Spleen (tissue), 11 donors: ENCODE measurements at regions not wholly inside any gene's neighbourhood (a gene's known extent, or its start where the extent isn't known, plus 50 kb on each side); places are given as distances from the start of the nearest gene placed in this dataset.

Experiments
- DNase-seq: peaks from one replicate; pipeline ENCODE4 v3.0.0-alpha.2; 2020
- H3K27ac ChIP-seq, 8 donors: fragments of 200-600 bp; sonication (generic) in 7 of 8; 1 replicate in 4 of 8; 2 replicates in 4 of 8; pipeline versions ENCODE4 v1.5.0 to v1.8.0; 2016 to 2021; ENCODE audit warnings: inconsistent platforms in 4 of 8, mild to moderate bottlenecking in 4 of 8, moderate library complexity in 1 of 8
- H3K27me3 ChIP-seq, 7 donors: fragments of 200-600 bp; sonication (generic) in 6 of 7; replicated peaks in 1 of 7; 1 replicate in 4 of 7; 2 replicates in 3 of 7; pipeline versions ENCODE4 v1.5.0 to v1.8.0; 2016 to 2021; ENCODE audit warnings: inconsistent platforms in 3 of 7, mild to moderate bottlenecking in 1 of 7
- H3K36me3 ChIP-seq, 6 donors: fragments of 200-600 bp; sonication (generic) in 5 of 6; 1 replicate in 4 of 6; 2 replicates in 2 of 6; pipeline versions ENCODE4 v1.5.0 to v1.8.0; 2016 to 2021; ENCODE audit warnings: inconsistent platforms in 2 of 6
- H3K4me1 ChIP-seq, 6 donors: fragments of 200-600 bp; sonication (generic) in 5 of 6; 1 replicate in 3 of 6; 2 replicates in 3 of 6; pipeline versions ENCODE4 v1.5.0 to v1.8.0; 2016 to 2021; ENCODE audit warnings: inconsistent platforms in 3 of 6
- H3K4me3 ChIP-seq, 8 donors: fragments of 200-600 bp; sonication (generic) in 7 of 8; 1 replicate in 4 of 8; 2 replicates in 4 of 8; pipeline versions ENCODE4 v1.5.0 to v1.8.0; 2016 to 2021; ENCODE audit warnings: inconsistent platforms in 4 of 8, mild to moderate bottlenecking in 4 of 8, moderate library complexity in 2 of 8
- H3K9me3 ChIP-seq, 8 donors: fragments of 200-600 bp; sonication (generic) in 7 of 8; 1 replicate in 4 of 8; 2 replicates in 4 of 8; pipeline versions ENCODE4 v1.5.0 to v1.8.0; 2016 to 2021; ENCODE audit warnings: inconsistent platforms in 4 of 8
- POLR2A ChIP-seq, 3 donors: fragments of 450-650 bp; IDR thresholded peaks; one replicate each; pipeline ENCODE4 v1.5.1; 2017; ENCODE audit warnings: antibody characterized with exemption in 3 of 3, mild to moderate bottlenecking in 1 of 3
- POLR2AphosphoS5 ChIP-seq, 3 donors: sonication (generic); formaldehyde crosslinking; IDR thresholded peaks; one replicate each; pipeline ENCODE4 v1.5.1; 2017; ENCODE audit warnings: antibody characterized with exemption in 3 of 3
- WGBS, 5 donors: extraction: QIAGEN DNeasy Blood & Tissue Kit in 3 of 5; methylation state at CpG; one replicate each; pipeline versions ENCODE4 v1.1.5 to v1.1.7; 2013 to 2018; 5-methylcytosine and 5-hydroxymethylcytosine counted together
- intact Hi-C: fragments of 100-400 bp; cut with DNase I; formaldehyde crosslinking; loops from one replicate; pipeline ENCODE4 v1.15.0; 2023; ENCODE audit warnings: low total_unique reads
- TF ChIP-seq, protein P1 (sequence below), 11 experiments: fragments of 200-600 bp in 7 of 11; fragments of 450-650 bp in 4 of 11; sonication (generic) in 4 of 11; IDR thresholded peaks in 8 of 11; conservative IDR thresholded peaks in 3 of 11; 1 replicate in 7 of 11; 2 replicates in 4 of 11; pipeline versions ENCODE4 v1.4.0 to v1.8.0; 2016 to 2021; ENCODE audit warnings: antibody characterized with exemption in 11 of 11, inconsistent platforms in 4 of 11, mild to moderate bottlenecking in 1 of 11
- donor health status: healthy with polysubstance abuse.
- donor health status: DM: no; HTN: no; CAD: no; lungs with moderate emphysema.
- donor health status: DM: no; HTN: no; CAD: no.
- donor health status: Bipolar disorder and iron deficiency.
- donor health status: healthy.
- donor health status: DM: no; HTN: no; CAD: no.
- donor health status: DM: yes; HTN: yes; CAD: no.

DNA sequence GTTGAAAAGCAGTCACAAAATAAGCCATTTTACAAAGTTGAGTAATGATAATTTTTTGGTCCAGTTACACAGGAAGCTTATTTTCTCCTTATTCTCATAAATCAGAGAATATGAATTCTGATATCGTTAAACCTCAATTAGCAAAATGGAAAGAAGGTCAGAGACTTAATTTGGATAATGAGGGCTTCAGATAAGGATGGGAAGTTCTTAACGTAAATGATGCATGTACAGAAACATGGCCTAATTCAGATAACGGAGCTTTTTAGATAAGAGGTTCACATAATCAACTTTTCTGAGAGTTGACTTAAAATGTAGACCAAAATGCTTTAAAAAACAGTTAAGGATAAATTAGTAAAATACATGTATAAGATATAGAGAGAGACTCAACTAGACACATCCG, 746.3 kb upstream of the SLC10A2 start:
- no peaks in the 10 kb centered on the region for H3K27me3 ChIP-seq
- H3K36me3 ChIP-seq = no peaks in the 10 kb centered on the region
- H3K27ac ChIP-seq = no peak overlapping the region
- no peak overlapping the region for H3K4me3 ChIP-seq
- H3K4me1 ChIP-seq = no peaks in the 10 kb centered on the region
- WGBS, 5 donors = 83 to 89% (median 84%) methylated on average over 4 of the region's 4 CpGs
- no peak for DNase-seq
- TF ChIP-seq POLR2AphosphoS5 (IDR thresholded peaks at IDR 0.05) = no peak
- TF ChIP-seq POLR2A (IDR thresholded peaks at IDR 0.05) = no peak
- TF ChIP-seq, protein P1, sequence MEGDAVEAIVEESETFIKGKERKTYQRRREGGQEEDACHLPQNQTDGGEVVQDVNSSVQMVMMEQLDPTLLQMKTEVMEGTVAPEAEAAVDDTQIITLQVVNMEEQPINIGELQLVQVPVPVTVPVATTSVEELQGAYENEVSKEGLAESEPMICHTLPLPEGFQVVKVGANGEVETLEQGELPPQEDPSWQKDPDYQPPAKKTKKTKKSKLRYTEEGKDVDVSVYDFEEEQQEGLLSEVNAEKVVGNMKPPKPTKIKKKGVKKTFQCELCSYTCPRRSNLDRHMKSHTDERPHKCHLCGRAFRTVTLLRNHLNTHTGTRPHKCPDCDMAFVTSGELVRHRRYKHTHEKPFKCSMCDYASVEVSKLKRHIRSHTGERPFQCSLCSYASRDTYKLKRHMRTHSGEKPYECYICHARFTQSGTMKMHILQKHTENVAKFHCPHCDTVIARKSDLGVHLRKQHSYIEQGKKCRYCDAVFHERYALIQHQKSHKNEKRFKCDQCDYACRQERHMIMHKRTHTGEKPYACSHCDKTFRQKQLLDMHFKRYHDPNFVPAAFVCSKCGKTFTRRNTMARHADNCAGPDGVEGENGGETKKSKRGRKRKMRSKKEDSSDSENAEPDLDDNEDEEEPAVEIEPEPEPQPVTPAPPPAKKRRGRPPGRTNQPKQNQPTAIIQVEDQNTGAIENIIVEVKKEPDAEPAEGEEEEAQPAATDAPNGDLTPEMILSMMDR (IDR thresholded peaks at IDR 0.05 in 8 of 11, conservative IDR thresholded peaks at IDR 0.05 in 3 of 11) = no peak
- intact Hi-C loops = no loop called here
- H3K9me3 ChIP-seq = peaks cover 0 to 16% (median 0%) of the 10 kb centered on the region in 8 donors

DNA sequence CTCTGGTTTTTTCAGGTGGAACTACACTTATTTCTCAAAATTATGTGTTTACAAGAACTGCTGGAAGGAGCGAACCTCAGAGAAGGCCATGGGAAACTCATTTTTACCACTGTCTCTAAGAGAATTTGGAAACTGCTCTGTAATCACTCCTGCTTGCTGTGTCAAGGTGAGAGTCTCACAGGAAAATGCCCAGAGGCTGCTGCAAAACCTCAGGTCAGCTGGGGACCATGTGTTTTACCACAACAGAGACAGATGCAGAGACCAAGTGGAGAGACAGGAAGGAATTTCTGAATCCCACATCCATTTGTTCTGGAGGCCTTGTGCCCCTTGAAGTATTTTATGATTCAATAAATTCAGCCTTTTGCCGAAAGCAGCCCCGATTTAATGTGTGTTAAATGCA, 743.8 kb upstream of the SLC10A2 start:
- Histone ChIP-seq H3K27ac (no peak overlapping the region), H3K4me3 (no peak overlapping the region), H3K9me3 (peaks cover 0 to 16% (median 0%) of the 10 kb centered on the region in 8 donors), H3K36me3 (no peaks in the 10 kb centered on the region), H3K27me3 (no peaks in the 10 kb centered on the region), H3K4me1 (no peaks in the 10 kb centered on the region)
- 88 to 95% (median 90%) methylated on average over 3 of the region's 3 CpGs for WGBS, 5 donors
- intact Hi-C loops = no loop called here
- no peak for TF ChIP-seq POLR2AphosphoS5 (IDR thresholded peaks at IDR 0.05)
- no peak for TF ChIP-seq POLR2A (IDR thresholded peaks at IDR 0.05)
- TF ChIP-seq, protein P1 (IDR thresholded peaks at IDR 0.05 in 8 of 11, conservative IDR thresholded peaks at IDR 0.05 in 3 of 11) = no peak
- no peak for DNase-seq

DNA sequence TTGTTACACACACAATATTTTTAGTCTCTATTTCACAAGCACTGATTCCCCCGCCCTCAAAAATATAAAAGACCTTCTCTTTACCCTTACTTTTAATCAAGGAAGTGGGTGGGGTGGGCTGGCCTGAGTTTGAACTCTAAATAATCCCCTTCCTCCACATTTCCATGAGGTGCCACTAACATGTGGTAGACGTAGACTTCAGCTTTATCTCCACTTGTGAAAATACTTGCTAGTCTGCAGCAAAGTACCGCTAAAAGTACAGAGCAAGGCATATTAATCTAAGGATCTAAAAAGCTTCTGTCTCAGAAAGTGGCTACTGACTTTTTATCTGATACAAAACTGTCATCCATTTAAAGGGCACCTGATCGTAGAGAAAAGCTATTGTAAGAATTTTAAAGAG, 739.6 kb upstream of the SLC10A2 start:
- H3K27ac ChIP-seq = no peak overlapping the region
- 47 to 79% (median 72%) methylated on average over 4 of the region's 4 CpGs for WGBS, 5 donors
- TF ChIP-seq POLR2AphosphoS5 (IDR thresholded peaks at IDR 0.05) (no peak), POLR2A (IDR thresholded peaks at IDR 0.05) (no peak)
- TF ChIP-seq, protein P1 (IDR thresholded peaks at IDR 0.05 in 8 of 11, conservative IDR thresholded peaks at IDR 0.05 in 3 of 11) = no peak
- no peak overlapping the region for H3K4me3 ChIP-seq
- no peak for DNase-seq
- H3K9me3 ChIP-seq = peaks cover 0 to 9% (median 0%) of the 10 kb centered on the region in 8 donors
- no peaks in the 10 kb centered on the region for H3K27me3 ChIP-seq
- H3K4me1 ChIP-seq = no peaks in the 10 kb centered on the region
- H3K36me3 ChIP-seq = no peaks in the 10 kb centered on the region
- intact Hi-C loops = no loop called here

DNA sequence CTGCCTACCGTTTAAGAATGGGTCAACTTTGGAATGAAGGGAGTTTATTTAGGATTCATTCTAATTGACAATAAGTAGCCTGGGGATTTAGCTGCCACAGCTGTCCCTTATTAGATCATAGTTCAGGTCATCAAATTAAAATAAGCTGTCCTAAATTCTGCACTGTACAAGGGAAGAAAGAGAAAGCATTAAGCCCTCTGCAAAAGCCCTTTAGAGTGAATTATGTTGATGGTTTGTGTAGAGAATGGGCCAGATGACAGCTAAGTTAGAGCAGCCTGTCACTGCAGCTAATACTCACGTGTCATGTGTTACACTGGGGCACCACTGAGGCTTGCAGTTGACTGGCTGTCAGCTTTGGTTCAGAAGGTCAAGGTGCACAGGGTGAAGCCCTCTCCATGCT, 737.1 kb upstream of the SLC10A2 start:
- Histone ChIP-seq H3K36me3 (no peaks in the 10 kb centered on the region), H3K4me3 (no peak overlapping the region), H3K27me3 (no peaks in the 10 kb centered on the region), H3K9me3 (peaks cover 0 to 6% (median 0%) of the 10 kb centered on the region in 8 donors), H3K4me1 (no peaks in the 10 kb centered on the region), H3K27ac (no peak overlapping the region)
- no peak for DNase-seq
- intact Hi-C loops = no loop called here
- 40 to 56% (median 49%) methylated on average over 2 of the region's 2 CpGs for WGBS, 5 donors
- TF ChIP-seq, protein P1 (IDR thresholded peaks at IDR 0.05 in 8 of 11, conservative IDR thresholded peaks at IDR 0.05 in 3 of 11) = no peak
- TF ChIP-seq POLR2AphosphoS5 (IDR thresholded peaks at IDR 0.05) = no peak
- no peak for TF ChIP-seq POLR2A (IDR thresholded peaks at IDR 0.05)
